Stromal cell of bone marrow (primary cell): ENCODE measurements at regions not wholly inside any gene's neighbourhood (a gene's known extent, or its start where the extent isn't known, plus 50 kb on each side); places are given as distances from the start of the nearest gene placed in this dataset.

Source experiments
- DNase-seq: peaks from one replicate; pipeline ENCODE4 v3.0.0-alpha.2; 2012; ENCODE audit warnings: low read depth

DNA sequence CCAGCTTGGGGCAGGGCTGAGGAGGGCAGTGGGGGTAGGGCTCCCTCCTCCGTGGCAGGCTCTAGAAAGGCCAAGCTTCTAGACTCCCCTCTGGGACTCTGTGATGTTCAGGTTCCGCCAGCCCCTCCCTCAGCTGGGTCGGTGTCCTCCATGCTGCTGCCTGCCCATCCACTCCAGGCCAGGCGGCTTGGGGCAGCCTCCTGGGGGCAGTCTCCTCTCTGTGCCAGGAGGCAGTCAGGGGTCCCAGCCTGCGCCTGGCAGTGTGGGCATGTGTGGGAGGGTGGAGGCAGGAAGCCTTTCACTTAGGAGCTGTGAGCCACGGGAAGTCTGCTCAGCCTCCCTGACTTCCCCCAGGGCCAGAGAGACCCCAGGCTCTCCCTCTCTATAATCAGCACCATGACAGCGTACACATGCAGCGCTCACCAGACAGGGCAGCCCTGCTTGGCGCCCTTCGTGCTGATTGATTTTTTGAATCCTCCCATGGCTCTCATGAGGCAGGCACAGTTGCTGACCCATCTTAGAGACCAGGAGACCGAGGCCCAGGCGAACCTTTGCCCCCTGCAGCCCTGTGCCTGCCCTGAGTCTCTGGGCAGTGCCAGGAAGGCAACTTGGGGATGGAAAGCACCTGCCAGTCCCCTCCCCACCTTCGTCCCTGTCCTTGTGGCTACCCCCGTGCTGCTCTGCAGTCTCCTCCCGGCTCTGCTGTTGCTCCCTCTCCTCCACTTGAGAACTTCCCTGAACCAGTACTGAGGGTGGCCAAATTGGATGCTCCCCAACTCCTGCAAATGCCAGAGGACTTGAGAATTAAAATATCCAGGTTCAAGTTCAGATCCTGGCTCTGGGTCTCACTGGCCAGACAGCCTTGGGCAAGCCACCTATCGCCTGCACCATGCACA, 234.7 kb upstream of the GSE1 start:
- DNase-seq, result no peak

- no peak for DNase-seq
Observed at GRCh38 chr16:85379041-85380001, 233.8 kb upstream of the GSE1 start.

GRCh38 chr16:85380002-85380395, 233.1 kb upstream of the GSE1 start:
- no peak for DNase-seq

- no peak for DNase-seq
Observed at GRCh38 chr16:85380905-85381737, 232.0 kb upstream of the GSE1 start.

GRCh38 chr16:85381738-85382592, 231.2 kb upstream of the GSE1 start:
- no peak for DNase-seq

DNA sequence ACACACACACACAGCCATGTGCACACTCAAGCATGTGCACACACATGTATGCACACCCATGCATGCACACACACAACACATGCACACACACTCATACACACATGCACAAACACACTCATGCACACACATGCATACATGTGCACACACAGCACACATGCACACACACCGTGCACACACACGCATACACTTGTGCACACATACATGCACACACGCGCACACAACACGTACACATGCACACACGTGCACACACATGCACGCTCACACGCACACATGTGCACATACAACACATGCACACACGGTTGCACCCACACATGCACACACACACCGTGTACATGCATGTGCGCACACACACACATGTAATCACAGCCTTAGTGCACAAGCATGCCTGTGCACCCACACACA, 230.4 kb upstream of the GSE1 start:
- no peak for DNase-seq

DNA sequence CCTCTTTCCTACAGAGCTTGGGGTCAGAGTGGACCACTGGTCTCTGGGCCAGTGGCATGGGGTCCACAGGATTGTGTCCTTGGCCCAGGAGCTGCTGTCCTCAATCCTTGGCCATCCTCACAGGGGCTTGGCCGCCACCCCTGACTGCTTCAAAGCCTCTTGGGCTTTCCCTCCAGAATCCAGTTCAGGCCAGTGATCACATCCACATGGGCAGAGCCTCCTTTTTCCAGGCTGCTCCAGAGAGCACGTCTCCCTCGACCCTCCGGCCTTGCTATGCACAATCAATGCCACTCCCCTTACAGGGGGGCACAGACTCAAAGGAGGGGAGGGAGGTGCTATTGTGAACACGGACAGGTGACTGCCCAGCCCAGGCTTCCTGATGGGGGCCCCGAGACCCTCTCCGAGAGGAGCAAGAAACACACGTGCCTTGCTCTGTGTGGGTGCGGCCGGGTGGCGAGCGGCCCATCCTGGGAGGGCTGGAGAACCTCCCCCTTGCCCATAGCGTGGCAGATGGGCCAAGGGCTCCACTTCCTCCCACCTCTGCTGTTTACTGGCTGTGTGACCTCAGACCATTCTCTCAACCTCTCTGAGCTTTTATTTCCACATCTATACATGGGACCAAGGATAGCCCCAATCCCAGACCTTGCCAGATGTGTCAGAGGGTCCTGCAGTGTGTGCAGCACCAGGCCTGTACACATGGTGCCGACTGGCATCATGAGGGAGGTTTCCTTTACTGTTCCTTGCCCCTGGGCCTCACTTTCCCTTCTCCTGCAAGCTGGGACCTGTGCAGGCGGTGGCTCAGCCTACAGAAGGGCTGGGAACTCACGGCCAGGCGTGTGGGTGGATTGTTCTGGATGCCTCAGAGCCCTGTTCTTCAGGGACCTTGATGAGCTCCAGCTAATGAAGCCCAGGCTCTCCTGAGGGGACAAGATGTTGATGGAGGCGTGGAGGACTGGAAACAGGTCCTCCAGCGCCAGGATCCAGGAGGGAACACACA, 229.0 kb upstream of the GSE1 start:
- no peak for DNase-seq

DNA sequence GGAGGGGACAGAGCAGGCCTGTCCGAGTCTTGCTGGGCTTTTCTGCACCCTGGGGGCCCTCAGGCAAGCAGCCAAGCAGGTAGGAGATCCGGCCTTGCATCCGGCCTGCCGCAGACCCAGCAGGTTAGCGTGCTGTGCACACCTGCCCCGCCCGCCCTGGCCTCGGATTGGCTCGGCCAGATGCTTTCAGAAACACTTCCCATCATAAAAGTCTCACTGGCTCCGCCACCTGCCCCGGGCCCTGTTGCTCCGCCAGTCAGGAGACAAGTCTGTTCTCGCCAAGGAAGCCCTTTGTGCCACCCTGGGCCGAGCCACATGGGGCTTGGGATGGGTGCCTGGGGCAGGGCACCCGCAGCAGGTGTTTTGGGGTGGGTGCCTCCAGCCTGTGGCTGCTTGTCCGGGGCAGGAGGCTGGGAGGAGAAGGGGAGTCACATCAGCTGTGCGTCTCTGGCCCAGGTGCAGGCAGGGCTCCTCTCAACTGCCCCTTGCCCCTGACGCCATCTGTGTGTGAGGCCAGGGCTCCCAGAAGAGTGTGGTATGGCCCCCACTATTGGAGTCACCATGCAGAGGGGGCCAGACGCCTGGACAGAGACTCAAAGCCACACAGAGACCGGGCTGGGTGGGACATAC, 228.2 kb upstream of the GSE1 start:
- DNase-seq, result no peak

DNA sequence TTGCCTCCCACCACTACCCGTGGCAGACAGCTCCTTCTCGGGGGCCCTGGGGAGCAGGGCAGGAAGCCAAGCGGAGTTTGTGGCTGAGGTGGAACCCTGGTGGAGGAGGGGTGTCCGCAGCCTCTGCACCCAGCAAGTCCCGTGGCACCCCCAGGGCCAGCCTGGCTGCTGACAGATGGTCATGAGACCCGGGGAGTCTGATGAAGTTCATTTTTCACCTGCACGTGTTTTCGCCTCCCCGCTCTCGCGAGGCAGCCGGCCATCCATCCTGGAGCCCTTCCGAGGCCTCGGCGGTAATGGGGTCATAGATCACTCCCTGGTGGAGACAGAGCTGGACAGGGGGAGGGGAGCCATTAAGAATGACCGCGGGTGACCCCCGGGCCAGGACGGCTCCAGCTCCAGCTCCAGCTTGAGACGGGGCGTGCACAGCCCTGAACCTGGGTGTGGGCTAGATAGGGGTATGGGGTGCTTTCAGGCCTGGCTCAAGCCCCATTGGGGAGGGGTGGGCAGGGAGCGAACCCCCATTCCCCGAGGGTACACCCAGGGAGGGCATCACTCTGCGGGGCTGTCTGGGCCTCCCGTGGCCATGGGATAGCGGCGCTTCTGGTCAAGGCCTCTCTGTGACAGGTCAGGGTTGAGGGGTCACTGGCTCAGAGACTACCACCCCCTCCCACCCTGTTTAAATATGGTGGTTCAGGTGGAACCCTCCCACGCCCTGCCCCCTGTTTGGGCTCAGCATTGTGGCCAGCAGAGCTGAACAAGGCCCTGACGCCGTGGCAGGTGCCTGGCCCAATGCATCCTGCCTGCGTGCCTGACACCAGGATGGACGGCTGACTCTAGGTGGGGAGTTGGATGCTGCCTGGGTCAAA, 227.4 kb upstream of the GSE1 start:
- DNase-seq, result no peak

GRCh38 chr16:85386467-85387170, 226.5 kb upstream of the GSE1 start:
- DNase-seq, result no peak

DNA sequence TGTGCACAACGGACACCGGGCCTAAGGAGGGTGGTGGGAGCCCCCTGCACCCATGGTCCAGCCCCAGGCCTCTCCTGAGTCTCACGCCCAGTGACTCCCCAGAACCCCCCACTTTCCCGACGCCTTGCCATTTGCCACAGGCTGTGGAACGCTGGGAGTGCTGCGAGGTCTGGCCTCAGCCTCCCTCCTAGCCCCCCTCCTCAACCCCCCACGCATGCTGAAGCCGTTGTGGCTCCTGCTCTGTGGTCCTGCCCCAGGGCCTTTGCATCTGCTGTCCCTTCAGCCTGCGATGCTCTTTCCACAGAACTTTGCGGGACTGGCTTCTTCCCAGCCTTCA, 226.0 kb upstream of the GSE1 start:
- DNase-seq, result no peak

DNA sequence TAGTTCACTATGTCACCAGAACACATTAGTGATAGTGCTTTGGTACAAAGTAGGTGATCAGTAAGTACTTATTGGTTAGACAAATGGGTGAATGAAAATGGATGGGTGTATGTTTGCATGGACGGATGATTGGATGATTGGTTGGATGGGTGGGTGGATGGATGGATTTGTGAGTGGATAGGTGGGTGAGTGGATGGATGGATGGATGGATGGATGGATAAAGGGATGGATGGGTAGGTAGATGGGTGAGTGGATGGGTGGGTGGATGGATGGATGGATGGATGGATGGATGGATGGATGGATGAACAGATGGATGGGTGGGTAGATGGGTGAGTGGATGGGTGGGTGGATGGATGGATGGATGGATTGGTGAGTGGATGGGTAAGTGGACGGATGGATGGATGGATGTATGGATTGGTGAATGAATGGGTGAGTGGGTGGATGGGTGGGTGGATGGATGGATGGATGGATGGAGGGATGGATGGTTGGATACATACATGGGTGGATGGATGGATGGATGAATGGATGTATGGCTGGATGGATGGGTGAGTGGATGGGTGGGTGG, 225.3 kb upstream of the GSE1 start:
- no peak for DNase-seq

DNA sequence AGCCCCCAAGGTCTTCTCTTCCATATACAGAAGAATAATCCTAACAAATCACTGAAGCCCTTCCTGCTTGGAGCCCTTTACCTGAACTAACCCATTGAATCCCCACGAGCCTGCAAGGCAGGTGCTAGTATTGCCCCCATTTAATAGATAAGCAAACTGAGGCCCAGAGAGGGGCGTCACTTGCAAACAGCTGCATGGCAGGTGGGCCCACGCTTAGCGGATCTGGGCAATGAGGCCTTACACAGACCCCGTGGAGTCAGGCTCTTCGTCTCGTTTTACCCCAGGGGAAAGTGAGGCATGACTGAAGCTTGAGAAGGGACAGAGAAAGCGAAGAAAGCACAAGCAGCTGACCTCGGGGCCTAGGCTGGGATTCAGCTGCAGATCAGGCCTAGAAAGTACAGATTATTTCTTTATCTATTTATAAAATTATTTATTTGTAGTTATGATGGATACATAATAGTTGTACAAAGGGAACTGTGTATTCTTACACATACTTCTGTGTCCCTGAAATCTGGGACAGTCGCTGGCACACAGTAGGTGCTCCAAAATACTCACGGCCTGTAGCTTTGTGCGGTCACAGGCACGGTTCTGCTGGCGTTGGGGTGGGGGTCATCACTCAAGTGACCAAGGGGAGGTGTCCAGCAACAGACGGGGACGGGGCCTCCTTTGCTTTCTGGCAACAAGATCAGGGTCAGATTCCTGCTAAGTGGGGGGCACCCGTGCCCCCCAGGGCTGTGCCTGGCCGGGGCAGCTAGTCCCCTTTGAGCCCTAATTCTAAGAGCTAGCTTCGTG, 223.2 kb upstream of the GSE1 start:
- DNase-seq, result no peak

DNA sequence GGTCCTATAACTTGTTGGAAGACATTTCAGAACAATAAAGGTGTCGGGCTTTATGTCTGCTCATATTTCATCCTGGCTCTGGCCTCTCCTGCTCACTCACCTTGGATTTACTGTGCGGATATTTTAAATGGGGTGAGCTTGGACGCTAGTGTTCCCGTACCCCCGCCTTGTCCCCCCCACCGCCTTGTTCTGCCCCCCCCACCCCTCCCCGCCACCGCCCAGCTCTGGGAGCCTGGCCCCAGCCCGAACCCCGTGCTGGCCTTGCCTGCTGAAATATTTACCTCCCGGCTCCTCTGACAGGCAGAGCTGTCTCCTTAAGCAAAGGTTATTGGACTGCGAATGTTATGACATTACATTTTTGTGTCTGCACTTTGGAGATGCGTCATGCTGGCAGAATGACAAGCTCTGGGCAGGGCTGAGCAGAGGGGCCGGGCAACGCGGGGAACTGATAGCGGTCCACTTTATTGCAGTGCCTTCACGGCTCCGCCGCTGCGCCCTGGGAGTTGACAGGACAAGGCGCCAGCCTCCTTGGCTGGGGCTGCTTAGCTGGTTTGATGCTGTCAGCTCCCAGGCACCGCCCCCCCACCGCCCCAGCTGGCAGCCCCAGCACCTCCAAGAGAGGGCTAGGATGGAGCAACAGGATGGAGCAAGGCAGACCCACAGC, 222.5 kb upstream of the GSE1 start:
- DNase-seq, result peak; percentile 72

DNA sequence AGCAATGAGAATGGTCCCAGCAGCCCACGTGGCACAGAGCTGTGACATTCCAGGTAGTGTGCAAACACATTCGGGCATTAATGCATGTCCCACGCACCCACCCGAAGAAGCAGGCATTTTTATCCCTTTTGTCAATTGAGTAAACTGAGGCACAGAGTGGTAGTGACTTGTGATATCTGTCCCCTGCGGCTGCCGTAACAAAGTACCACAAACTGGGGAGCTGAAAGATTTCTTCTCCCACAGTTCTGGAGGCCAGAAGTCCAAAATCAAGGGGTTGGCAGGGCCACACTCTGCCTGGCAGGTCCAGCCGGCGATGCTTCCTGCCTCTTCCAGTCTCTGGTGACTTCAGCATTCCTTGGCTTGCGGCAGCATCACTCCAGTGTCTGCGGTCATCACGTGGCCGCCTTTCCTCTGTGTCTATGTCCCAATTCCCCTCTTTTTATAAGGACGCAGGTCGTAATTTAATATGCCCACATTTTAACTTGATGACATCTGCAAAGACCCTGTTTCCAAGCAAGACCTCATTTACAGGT, 221.9 kb upstream of the GSE1 start:
- DNase-seq, result no peak
